ENCODE measurements at regions not wholly inside any gene's neighbourhood (a gene's known extent, or its start where the extent isn't known, plus 50 kb on each side); places are given as distances from the start of the nearest gene placed in this dataset.
A peak's percentile ranks its signal among the peaks of the same experiment; 100 is the strongest.
"Not testable (repeated sequence)": the region's sequence is repeated elsewhere in the genome, so short reads cannot be mapped to it uniquely, and the experiment has no call there.

DNA sequence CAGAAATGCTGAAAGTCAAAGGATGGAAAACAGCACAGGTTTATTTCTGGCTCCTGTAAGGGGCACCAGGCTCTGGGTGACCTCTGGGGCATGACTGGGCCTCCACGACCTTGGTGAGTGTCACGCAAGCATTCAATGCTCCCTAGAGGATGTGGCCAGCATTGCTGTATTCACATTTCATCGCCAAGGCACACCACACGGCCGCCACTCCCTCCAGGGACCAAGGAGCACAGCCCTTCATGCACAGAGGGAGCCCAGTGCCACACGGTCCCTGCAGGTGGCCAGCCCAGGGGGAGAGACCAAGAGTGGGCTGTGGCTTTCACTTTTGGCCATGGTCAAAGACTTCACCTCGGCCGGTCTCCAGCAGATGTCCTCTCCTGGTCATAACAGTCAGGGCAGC, 137.4 kb upstream of the TNRC6C start:
- no peak for DNase-seq (ENCODE audit: low read depth)

DNA sequence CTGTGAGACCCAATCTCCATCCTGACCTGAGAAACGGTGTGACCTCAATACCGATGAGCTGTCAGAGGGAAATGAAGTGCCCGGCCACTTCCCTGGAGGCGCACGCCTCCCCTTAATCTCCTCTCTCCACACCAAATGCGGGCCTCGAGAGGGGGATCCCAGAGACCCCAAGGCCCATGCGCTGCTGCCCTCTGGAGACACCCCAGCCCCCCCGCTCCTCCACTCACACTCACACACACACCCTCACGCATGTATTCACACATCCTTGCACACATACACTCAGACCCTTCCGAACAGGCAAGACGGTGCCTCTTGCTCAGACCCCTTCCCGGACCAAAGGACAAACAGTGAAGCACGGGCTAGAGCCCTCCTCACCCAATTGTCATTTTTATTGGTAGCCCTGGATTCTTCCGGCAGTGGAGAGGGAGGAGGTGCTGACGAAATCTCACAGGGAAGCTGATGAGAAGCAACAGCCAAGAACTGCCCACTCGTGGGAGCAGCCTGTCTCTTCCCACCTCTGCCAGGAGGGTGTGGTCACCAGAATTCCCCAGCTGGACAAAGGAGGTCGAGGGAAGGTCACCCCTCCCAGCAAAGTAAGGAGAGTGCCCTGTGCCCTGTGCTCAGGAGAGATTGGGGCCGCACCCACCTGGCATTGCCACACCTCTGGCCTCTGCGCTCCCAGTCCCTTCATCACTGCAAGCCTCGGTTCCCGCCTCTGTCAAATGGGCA, 136.0 kb upstream of the TNRC6C start:
- DNase-seq (ENCODE audit: low read depth) = no peak

DNA sequence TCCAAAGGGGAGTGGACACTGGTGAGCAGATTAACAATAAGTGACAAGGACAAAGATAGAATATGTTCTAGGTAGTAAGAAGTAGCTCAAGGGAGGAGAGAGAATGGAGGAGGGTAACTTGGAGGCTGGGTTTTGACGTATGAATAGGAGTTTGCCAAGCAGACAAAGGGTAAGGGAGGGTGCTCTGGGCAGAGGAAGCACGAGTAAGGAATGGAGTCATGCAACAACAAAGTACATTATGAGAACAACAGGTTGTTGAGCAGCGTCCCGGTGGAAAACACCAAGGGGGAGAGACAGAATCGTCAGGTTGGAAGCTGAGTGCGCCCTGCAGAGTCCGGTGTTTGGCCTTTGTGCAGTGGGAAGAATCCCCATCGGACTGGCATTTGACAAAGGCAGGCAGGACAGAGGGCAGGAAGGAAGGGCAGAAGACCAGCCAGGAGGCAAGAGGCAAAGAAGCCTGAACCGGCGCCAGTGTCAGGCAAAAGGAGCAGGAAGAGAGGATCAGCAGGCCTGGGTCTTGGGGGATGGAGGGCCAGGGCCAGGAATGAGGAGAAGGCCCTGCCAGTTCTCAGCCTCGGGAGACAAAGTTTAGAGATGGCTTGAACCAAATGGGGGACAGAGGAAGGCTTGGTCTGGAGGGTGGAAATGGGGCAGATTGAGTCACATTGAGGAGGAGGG, 134.3 kb upstream of the TNRC6C start:
- DNase-seq (ENCODE audit: low read depth) = no peak

GRCh38 chr17:77824780-77825280, 133.7 kb upstream of the TNRC6C start:
- DNase-seq (ENCODE audit: low read depth) = no peak

GRCh38 chr17:77825621-77826020, 132.9 kb upstream of the TNRC6C start:
- DNase-seq (ENCODE audit: low read depth) = no peak

DNA sequence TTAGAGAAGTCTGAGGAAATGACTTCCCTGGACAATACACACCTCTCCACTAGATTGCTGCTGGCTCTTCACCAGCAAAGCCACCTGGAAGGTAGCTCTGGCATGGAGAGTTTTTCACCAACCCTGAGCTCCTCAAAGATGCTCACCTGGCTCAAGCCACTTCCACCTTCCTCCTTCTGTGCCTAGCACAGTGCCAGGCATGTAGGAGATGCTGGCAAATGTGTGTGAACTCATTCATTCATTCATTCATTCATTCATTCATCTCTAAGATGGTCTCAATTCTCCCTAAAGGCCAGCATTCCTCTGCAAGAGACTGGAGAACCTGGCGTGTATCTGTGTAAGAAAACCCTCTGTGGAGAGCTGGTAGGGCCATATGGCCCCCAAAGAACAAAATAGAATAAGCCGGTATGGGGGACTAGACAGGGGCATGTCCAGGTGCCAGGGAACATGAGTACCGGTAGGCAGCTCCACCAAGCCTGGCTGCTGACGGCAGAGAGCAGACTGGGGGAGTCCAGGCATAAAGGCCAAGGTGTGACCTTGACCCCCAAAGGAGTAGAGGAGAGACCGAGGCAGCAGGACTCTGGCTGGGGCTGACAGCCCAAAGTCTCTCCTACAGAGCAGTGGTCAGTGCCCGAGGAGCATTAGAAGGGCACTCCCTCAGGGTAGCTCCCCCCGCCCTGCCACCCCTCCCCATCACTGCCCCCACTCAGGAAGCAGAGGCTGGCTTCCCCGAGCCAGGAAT, 132.2 kb upstream of the TNRC6C start:
- no peak for DNase-seq (ENCODE audit: low read depth)

GRCh38 chr17:77827039-77827438, 131.5 kb upstream of the TNRC6C start:
- DNase-seq (ENCODE audit: low read depth) = no peak

DNA sequence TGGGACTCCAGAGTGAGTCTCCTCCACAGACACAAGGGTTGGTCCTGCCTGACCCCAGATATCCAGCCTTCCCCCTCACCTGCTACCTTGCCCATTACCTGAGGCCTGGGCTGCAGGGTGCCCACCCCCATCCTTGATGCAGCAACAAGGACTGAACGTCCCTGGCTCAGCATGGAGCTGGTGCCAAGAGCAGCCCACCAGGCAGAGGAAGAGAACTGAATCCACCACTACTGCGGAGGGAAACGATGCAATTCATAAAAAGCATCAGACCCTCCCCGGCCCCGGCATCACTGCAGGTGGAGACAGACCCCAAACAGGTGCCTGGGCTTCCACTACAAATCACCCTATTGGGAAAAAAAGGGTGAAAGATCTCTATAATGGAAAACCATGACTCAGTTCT, 131.0 kb upstream of the TNRC6C start:
- no peak for DNase-seq (ENCODE audit: low read depth)

GRCh38 chr17:77828749-77829539, 129.6 kb upstream of the TNRC6C start:
- DNase-seq (ENCODE audit: low read depth) = no peak

DNA sequence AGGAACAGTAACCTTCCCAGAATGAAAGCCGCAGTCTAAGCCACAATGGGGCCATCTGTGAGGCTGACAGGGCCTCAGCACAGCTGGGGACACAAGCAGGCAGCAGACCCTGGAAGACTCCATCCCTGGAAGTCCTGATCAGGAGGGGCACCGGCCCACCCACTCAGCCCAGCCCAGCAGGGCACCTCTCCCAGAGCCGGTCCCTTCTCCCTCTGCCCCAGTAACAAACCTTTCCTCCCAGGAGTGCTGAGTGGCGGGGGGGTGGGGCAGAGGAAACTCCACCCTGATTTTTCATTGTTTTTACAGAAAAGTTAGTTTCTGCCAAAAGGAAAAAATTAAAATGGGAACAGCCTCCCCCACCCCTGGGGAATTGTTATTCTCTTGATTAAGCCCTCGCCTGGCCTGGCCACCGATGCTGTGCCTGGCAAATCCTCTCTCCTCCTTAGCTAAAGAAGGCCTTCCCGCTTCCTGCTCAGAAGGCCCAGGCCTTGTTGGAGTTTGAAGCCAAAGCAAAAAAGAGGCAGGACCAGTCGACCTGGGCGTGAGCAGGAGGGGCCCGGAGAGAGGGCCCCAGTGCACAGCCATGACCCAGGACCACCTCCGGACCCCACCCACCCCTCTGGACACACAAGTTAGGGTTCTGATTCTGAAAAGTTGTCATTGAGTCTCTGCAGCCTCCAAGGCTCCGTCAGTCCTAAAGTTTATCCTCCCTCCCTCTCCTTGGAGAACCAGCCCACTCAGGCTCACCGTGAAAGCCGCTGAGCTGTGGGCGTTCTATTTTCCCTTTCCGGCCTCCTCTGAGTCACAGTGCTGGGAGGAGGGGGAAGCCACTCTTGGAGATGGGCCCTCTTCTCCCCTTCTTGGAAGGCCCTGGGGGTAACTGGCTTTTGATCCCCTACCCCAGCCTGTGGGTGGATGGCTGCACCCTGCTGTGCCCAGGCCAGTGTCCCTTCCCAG, 128.4 kb upstream of the TNRC6C start:
- DNase-seq (ENCODE audit: low read depth) = no peak

GRCh38 chr17:77830816-77831473, 127.6 kb upstream of the TNRC6C start:
- no peak for DNase-seq (ENCODE audit: low read depth)

DNA sequence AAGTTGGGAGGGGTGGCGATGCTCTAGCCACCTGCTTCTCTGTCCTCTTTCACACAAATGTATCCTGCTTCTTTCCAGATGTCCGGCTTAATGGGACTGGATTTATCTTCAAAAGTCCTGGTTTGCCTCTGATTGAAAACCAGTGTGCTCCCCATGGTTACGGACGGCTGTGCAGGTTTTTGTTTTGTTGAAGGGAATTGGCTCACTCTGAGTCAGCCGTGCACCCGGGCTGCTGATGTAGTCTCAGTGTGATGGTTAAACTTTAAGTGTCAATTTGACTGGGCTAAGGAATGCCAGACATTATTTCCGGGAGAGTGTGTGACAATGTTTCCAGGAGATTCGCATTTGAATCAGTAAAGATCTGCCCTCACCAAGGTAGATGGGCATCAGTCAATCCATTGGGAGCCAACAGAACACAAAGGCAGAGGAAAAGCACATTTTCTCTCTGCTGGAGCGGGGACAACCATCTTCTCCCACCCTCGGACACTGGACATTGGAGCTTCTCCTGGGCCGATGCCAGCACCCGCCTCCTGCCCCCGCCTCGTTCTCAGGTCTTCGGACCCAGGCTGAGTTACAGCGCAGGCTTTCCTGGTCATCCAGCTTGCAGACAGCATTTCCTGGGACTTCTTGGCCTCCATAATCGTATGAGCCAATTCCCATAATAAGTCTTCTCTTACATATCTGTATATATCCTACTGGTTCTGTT, 126.9 kb upstream of the TNRC6C start:
- no peak for DNase-seq (ENCODE audit: low read depth)

DNA sequence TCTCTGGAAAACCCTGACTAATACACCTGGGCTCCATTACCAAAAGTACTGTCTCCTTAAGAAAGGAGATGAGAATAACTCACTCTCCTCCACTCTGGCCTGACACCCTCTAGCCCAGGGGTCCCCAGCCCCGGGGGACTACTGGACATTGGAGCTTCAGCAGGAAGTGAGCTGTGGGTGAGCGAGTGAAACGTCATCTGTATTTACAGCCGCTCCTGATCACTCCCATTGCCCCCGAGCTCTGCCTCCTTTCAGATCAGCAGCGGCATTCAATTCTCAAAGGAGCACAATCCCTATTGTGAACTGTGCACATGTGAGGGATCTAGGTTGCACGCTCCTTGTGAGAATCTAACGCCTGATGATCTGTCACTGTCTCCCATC, 126.3 kb upstream of the TNRC6C start:
- no peak for DNase-seq (ENCODE audit: low read depth)

DNA sequence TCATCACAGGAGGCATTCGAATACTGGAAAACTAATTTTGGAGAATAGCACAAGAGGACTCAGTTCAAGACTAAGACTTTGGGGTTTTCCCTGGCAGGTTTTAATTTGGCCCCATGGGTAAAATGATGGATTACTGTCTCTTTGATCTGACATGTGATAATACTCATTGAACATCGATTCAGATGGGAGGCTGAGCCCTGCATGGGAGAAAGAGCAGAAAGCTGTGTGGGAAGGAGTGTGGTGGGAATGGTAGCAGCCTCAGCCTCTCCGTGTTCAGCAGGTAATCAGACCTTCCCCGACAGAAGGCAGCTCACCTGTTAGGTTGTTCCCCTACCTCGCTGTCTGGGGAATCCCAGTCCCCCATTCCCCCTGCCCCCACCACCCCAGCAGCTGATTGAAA, 124.7 kb upstream of the TNRC6C start:
- no peak for DNase-seq (ENCODE audit: low read depth)

DNA sequence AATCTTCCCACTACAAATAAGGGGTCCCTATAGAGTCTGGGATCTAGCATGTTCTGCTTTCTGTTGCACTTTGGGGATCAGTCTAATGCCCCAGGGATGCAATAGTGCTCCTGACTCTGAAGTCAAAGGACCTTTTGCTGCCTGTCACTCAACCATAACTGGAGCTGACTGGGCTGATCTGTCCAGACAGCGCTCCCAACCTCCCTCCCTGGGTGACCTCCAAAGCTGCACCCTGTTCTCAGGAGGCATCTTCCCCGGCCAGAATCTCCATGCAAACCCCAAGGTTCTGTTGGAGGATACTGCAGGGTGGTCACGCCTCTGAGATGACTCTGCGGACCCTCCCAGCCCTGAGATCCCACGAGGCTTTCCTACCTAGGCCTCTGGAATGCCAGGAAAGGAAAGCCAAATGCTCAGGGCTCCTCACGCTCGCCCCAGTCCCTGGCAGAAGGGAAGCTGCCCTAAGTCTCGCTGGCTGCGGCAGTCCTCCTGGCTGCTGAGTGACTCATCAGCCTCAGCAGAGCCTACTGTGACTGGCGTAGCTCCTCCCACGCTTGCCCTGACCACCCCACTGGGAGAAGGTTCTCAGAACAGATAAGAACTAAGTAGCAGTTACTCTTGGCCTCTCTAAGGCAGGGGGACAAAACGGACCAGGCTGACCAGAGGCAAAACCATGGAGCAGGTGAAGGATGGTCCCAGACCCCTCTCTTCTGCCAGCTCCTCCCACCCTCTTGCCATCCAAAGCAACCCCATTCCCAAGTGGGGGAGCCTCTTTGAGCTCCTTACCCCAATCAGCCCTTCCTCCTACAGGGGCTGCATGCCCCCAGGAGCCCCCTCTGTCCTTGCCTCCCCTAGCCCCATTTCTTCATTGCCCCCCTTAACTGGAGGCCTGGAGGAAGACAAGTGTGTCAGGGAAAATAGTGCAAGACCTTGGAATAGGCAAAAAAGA, 124.1 kb upstream of the TNRC6C start:
- DNase-seq (ENCODE audit: low read depth) = peak; percentile 55

DNA sequence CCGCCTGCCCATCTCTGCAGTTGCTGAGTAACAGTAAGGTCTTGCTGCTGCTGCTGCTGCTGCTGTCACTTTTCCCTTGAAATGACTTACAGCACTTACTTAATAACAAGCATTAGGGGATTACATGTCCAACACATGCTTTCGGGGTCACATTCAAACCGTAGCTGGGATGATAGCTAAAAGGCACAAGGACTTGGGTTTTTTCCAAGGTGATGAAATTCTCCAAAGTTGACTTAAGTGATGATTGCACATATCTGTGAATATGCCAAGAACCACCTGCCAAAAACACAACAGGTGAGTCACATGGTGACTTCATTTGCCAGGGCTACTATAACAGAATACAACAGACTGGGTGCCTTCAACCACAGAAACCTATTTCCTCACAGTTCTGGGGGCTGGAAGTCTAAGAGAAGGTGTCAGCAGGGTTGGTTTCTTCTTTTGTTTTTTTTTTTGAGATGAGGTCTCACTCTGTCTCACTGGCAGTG, 121.9 kb upstream of the TNRC6C start:
- peak; percentile 36 for DNase-seq (ENCODE audit: low read depth)

DNA sequence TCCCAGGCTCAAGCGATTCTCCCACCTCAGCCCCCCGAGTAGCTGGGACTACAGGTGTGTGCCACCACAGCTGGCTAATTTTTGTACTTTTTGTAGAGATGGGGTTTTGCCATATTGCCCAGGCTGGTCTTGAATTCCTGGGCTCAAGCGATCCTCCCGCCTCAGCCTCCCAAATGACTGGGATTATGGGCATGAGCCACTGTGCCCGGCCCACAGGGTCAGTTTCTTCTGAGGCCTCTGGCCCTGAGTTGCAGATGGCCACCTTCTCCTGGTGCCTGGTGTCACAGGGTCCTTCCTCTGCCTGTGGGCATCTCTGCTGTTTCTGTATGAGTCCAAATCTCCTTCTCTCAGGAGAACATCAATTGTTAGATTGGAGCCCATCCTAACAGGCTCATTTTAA, 121.4 kb upstream of the TNRC6C start:
- not testable (repeated sequence) for DNase-seq (ENCODE audit: low read depth)

- no peak for DNase-seq (ENCODE audit: low read depth)
These were observed 120.6 kb upstream of the TNRC6C start for GRCh38 chr17:77837917-77838316.
